DND-41 (cell line): ENCODE measurements at regions not wholly inside any gene's neighbourhood (a gene's known extent, or its start where the extent isn't known, plus 50 kb on each side); places are given as distances from the start of the nearest gene placed in this dataset.

Source experiments
- ATAC-seq: fragments of 200-7000 bp; cut with Tn5 transposase; 3 replicates; pipeline ENCODE4 v1.9.1; 2021; ENCODE audit warnings: low read depth; ENCODE audit not compliant: insufficient read depth
- DNase-seq: peaks from one replicate; pipeline ENCODE4 v3.0.0-alpha.2; 2020
- H2AFZ ChIP-seq: 2 replicates; pipeline ENCODE4 v1.6.0; 2012; ENCODE audit warnings: low read depth, low read length
- H3K27ac ChIP-seq: 2 replicates; pipeline ENCODE4 v1.5.1; 2012; ENCODE audit warnings: low read length, inconsistent platforms
- H3K27me3 ChIP-seq: fragments of 200-600 bp; sonication (generic); 2 replicates; pipeline ENCODE4 v1.6.0; 2012; ENCODE audit warnings: low read length, mild to moderate bottlenecking, inconsistent platforms; ENCODE audit not compliant: insufficient read depth, poor library complexity
- H3K36me3 ChIP-seq: 2 replicates; pipeline ENCODE4 v1.5.1; 2012; ENCODE audit warnings: low read length, inconsistent platforms; ENCODE audit not compliant: insufficient read depth
- H3K4me1 ChIP-seq: 2 replicates; pipeline ENCODE4 v1.5.1; 2012; ENCODE audit warnings: mild to moderate bottlenecking, low read length; ENCODE audit not compliant: insufficient read depth
- H3K4me2 ChIP-seq: 2 replicates; pipeline ENCODE4 v1.6.0; 2012; ENCODE audit warnings: mild to moderate bottlenecking, moderate library complexity, low read length, inconsistent platforms; ENCODE audit not compliant: insufficient read depth
- H3K4me3 ChIP-seq, 2 experiments: fragments of 200-600 bp in 1 of 2; shearing (Covaris generic) in 1 of 2; 2 replicates each; pipeline ENCODE4 v1.5.1; 2012 to 2016; ENCODE audit warnings: inconsistent platforms in 2 of 2, low read length in 2 of 2, mild to moderate bottlenecking in 2 of 2, low read depth in 1 of 2, moderate library complexity in 1 of 2
- H3K79me2 ChIP-seq: 2 replicates; pipeline ENCODE4 v1.6.0; 2012; ENCODE audit warnings: low read length, inconsistent platforms; ENCODE audit not compliant: insufficient read depth
- H3K9ac ChIP-seq: 2 replicates; pipeline ENCODE4 v1.6.0; 2012; ENCODE audit warnings: low read depth, mild to moderate bottlenecking, inconsistent platforms, low read length, moderate library complexity
- H3K9me3 ChIP-seq: 2 replicates; pipeline ENCODE4 v1.5.1; 2012; ENCODE audit warnings: low read length, moderate library complexity, mild to moderate bottlenecking, inconsistent platforms; ENCODE audit not compliant: insufficient read depth, severe bottlenecking
- H4K20me1 ChIP-seq: 2 replicates; pipeline ENCODE4 v1.6.0; 2012; ENCODE audit warnings: low read length; ENCODE audit not compliant: insufficient read depth
- EZH2 ChIP-seq: IDR thresholded peaks from 3 replicates; pipeline ENCODE4 v1.6.1; 2012; ENCODE audit warnings: borderline replicate concordance, low read depth, mild to moderate bottlenecking, moderate library complexity, low read length, inconsistent platforms; ENCODE audit not compliant: severe bottlenecking
- TF ChIP-seq, protein P1 (sequence below): IDR thresholded peaks from 2 replicates; pipeline ENCODE4 v1.5.1; 2012; ENCODE audit warnings: borderline replicate concordance, low read length, moderate library complexity, mild to moderate bottlenecking; ENCODE audit not compliant: poor library complexity, severe bottlenecking; ENCODE audit errors: extremely low read depth

GRCh38 chr9:78857373-78858225 lies 560.7 kb downstream of the PSAT1 start:
- no peak overlapping the region for H3K27ac ChIP-seq
- no peaks in the 10 kb centered on the region for H3K36me3 ChIP-seq
- H3K4me3 ChIP-seq: no peak overlapping the region
- no peak overlapping the region for H3K4me2 ChIP-seq
- H2AFZ ChIP-seq: no peak overlapping the region
- H3K9ac ChIP-seq: no peak overlapping the region
- no peaks in the 10 kb centered on the region for H3K4me1 ChIP-seq
- ATAC-seq: no peak
- TF ChIP-seq, protein P1, sequence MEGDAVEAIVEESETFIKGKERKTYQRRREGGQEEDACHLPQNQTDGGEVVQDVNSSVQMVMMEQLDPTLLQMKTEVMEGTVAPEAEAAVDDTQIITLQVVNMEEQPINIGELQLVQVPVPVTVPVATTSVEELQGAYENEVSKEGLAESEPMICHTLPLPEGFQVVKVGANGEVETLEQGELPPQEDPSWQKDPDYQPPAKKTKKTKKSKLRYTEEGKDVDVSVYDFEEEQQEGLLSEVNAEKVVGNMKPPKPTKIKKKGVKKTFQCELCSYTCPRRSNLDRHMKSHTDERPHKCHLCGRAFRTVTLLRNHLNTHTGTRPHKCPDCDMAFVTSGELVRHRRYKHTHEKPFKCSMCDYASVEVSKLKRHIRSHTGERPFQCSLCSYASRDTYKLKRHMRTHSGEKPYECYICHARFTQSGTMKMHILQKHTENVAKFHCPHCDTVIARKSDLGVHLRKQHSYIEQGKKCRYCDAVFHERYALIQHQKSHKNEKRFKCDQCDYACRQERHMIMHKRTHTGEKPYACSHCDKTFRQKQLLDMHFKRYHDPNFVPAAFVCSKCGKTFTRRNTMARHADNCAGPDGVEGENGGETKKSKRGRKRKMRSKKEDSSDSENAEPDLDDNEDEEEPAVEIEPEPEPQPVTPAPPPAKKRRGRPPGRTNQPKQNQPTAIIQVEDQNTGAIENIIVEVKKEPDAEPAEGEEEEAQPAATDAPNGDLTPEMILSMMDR: no peak
- no peak for TF ChIP-seq EZH2
- H3K79me2 ChIP-seq: no peaks in the 10 kb centered on the region
- H4K20me1 ChIP-seq: no peaks in the 10 kb centered on the region
- DNase-seq: no peak
- no peaks in the 10 kb centered on the region for H3K27me3 ChIP-seq
- no peaks in the 10 kb centered on the region for H3K9me3 ChIP-seq

DNA sequence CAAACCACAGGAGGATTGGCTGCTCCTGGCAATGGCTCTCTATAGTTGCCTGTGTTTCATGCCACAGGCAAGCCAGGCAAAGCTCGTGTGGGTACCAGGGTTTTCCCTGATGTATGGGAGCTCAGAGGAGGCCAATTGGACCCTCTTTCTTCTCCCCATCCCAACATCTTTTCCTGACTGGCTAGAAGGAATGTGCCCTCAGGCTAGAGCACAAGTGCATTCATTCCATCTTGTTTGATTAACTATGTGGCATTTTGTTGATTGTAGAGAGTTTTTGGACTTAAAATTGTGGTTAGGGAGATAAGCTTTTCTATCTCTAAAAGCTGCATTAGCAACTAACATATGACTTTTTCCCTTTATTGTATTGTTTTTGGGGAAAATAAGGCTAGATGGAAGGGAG lies 561.3 kb downstream of the PSAT1 start:
- Histone ChIP-seq H3K4me2 (no peak overlapping the region), H3K79me2 (no peaks in the 10 kb centered on the region), H3K27ac (no peak overlapping the region), H3K4me3 (no peak overlapping the region), H2AFZ (no peak overlapping the region), H3K9ac (no peak overlapping the region), H3K9me3 (no peaks in the 10 kb centered on the region), H3K27me3 (no peaks in the 10 kb centered on the region), H3K36me3 (no peaks in the 10 kb centered on the region), H4K20me1 (no peaks in the 10 kb centered on the region), H3K4me1 (no peaks in the 10 kb centered on the region)
- no peak for DNase-seq
- no peak for TF ChIP-seq EZH2
- TF ChIP-seq, protein P1: no peak
- ATAC-seq: no peak

DNA sequence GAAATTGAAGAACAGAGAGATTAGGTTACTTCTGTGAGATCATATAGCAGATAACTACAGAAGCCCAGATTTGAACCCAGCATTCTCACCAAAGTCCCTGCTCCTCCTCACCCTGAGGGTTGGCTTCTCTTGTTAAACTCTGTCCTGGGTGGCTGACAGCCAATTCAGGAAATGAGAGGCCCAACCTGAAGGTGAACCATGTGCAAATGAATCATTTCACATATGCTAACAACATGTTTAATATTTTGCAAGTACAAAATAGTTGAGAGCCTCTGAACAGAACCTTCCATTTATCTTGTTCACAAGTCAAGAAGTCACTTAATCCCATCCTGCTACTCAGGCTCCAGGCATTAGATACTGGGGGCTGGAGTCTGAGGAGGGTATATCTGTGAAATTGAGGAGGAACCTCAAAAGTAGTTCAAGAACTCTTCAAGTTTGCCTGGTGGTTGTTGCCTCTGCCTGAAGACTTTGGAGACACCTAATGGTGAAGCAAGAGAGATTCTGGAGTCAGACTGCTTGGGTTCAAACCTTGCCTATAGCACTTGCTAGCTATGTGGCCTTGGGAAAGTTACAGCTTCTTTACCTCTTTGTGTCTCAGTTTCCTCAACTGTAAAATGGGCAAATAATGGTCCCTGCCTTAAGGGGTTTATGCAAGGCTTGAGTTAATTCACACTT lies 564.0 kb downstream of the PSAT1 start:
- H3K4me3 ChIP-seq: no peak overlapping the region
- no peaks in the 10 kb centered on the region for H3K27me3 ChIP-seq
- no peak overlapping the region for H3K27ac ChIP-seq
- no peaks in the 10 kb centered on the region for H3K4me1 ChIP-seq
- H3K9me3 ChIP-seq: no peaks in the 10 kb centered on the region
- ATAC-seq: no peak
- no peaks in the 10 kb centered on the region for H3K36me3 ChIP-seq
- H4K20me1 ChIP-seq: no peaks in the 10 kb centered on the region
- no peaks in the 10 kb centered on the region for H3K79me2 ChIP-seq
- H3K4me2 ChIP-seq: no peak overlapping the region
- H3K9ac ChIP-seq: no peak overlapping the region
- no peak for TF ChIP-seq EZH2
- TF ChIP-seq, protein P1: no peak
- no peak overlapping the region for H2AFZ ChIP-seq
- no peak for DNase-seq
